Naive thymus-derived CD4-positive, alpha-beta T cell (primary cell): ENCODE measurements at regions not wholly inside any gene's neighbourhood (a gene's known extent, or its start where the extent isn't known, plus 50 kb on each side); places are given as distances from the start of the nearest gene placed in this dataset.
"Not testable (repeated sequence)": the region's sequence is repeated elsewhere in the genome, so short reads cannot be mapped to it uniquely, and the experiment has no call there.

ENCODE experiments used
- ATAC-seq: fragments of 150-1000 bp; cut with Tn5 transposase; 2 replicates; pipeline ENCODE4 v1.10.0; 2021; ENCODE audit warnings: mild to moderate bottlenecking, moderate library complexity
- CTCF ChIA-PET: fragments of 350-600 bp; sonication (Branson Sonifier 250); formaldehyde crosslinking; loops from one replicate; lab custom pipeline; 2021; ENCODE audit warnings: antibody characterized with exemption; lab: Charles Lee
- POLR2A ChIA-PET: fragments of 350-600 bp; sonication (Branson Sonifier 250); formaldehyde crosslinking; loops from one replicate; lab custom pipeline; 2021; ENCODE audit warnings: antibody characterized with exemption, inconsistent platforms; lab: Charles Lee
- DNase-seq, 9 donors: peaks; one replicate each; pipeline versions ENCODE4 v3.0.0 to v3.0.0-alpha.2; 2020 to 2022; ENCODE audit warnings: mixed read lengths in 1 of 9
- H3K27ac ChIP-seq: one replicate; pipeline ENCODE4 v1.7.0; 2013; ENCODE audit warnings: mild to moderate bottlenecking, low read depth, low read length, moderate library complexity
- H3K27me3 ChIP-seq, 2 donors: one replicate each; pipeline ENCODE4 v1.7.0; 2013; ENCODE audit warnings: low read length in 2 of 2, mild to moderate bottlenecking in 2 of 2, moderate library complexity in 2 of 2; ENCODE audit not compliant: control insufficient read depth in 2 of 2, insufficient read depth in 2 of 2
- H3K36me3 ChIP-seq, 3 experiments: 1 replicate in 2 of 3; 2 replicates in 1 of 3; pipeline ENCODE4 v1.7.0; 2013; ENCODE audit warnings: low read length in 3 of 3, mild to moderate bottlenecking in 3 of 3, moderate library complexity in 1 of 3; ENCODE audit not compliant: insufficient read depth in 3 of 3, control insufficient read depth in 2 of 3
- H3K4me1 ChIP-seq, 2 donors: one replicate each; pipeline ENCODE4 v1.7.0; 2013; ENCODE audit warnings: low read length in 2 of 2, mild to moderate bottlenecking in 2 of 2, moderate library complexity in 1 of 2; ENCODE audit not compliant: control insufficient read depth in 2 of 2, insufficient read depth in 2 of 2
- H3K4me3 ChIP-seq: 2 replicates; pipeline ENCODE4 v1.7.0; 2013; ENCODE audit warnings: mild to moderate bottlenecking, low read length
- H3K9me3 ChIP-seq, 3 experiments: 1 replicate in 2 of 3; 2 replicates in 1 of 3; pipeline ENCODE4 v1.7.0; 2013; ENCODE audit warnings: low read length in 3 of 3; ENCODE audit not compliant: control insufficient read depth in 2 of 3
- H3K27ac Mint-ChIP-seq, 9 donors: one replicate each; pipeline ENCODE4 v1.8.0; 2020 to 2022; ENCODE audit warnings: mixed read lengths in 9 of 9, mild to moderate bottlenecking in 8 of 9, moderate library complexity in 5 of 9, inconsistent platforms in 2 of 9
- H3K27me3 Mint-ChIP-seq, 5 donors: one replicate each; pipeline ENCODE4 v1.8.0; 2021 to 2022; ENCODE audit warnings: mixed read lengths in 5 of 5, mild to moderate bottlenecking in 1 of 5
- H3K36me3 Mint-ChIP-seq, 5 donors: one replicate each; pipeline ENCODE4 v1.8.0; 2020 to 2022; ENCODE audit warnings: mixed read lengths in 5 of 5, mild to moderate bottlenecking in 3 of 5, inconsistent platforms in 1 of 5
- H3K4me1 Mint-ChIP-seq, 7 donors: one replicate each; pipeline ENCODE4 v1.8.0; 2020 to 2022; ENCODE audit warnings: mixed read lengths in 7 of 7, mild to moderate bottlenecking in 3 of 7, inconsistent platforms in 1 of 7
- H3K4me3 Mint-ChIP-seq, 10 donors: one replicate each; pipeline ENCODE4 v1.8.0; 2020 to 2022; ENCODE audit warnings: mild to moderate bottlenecking in 10 of 10, mixed read lengths in 10 of 10, moderate library complexity in 6 of 10, inconsistent platforms in 2 of 10
- H3K9me3 Mint-ChIP-seq, 11 donors: one replicate each; pipeline ENCODE4 v1.8.0; 2020 to 2022; ENCODE audit warnings: mixed read lengths in 11 of 11, mild to moderate bottlenecking in 4 of 11, inconsistent platforms in 1 of 11, moderate library complexity in 1 of 11
- intact Hi-C, 2 donors: fragments of 100-400 bp; cut with micrococcal nuclease; formaldehyde crosslinking; loops; one replicate each; pipeline ENCODE4 v1.15.1; 2023

GRCh38 chr10:62978482-62978881 lies 154.6 kb upstream of the NRBF2 start:
- Mint-ChIP-seq H3K4me3 (no peak overlapping the region), H3K27me3 (peaks cover 0 to 14% (median 7%) of the 10 kb centered on the region in 5 donors), H3K27ac (no peak overlapping the region), H3K4me1 (peaks cover 0 to 4% (median 0%) of the 10 kb centered on the region in 7 donors), H3K9me3 (peaks cover 0 to 17% (median 8%) of the 10 kb centered on the region in 11 donors), H3K36me3 (peaks cover 0 to 8% (median 3%) of the 10 kb centered on the region in 5 donors)
- no peak overlapping the region for H3K4me3 ChIP-seq
- H3K27ac ChIP-seq: no peak overlapping the region
- ChIA-PET POLR2A (no interaction called here), CTCF (no interaction called here)
- H3K27me3 ChIP-seq: no peaks in the 10 kb centered on the region
- intact Hi-C loops: no loop called here
- no peaks in the 10 kb centered on the region for H3K9me3 ChIP-seq
- DNase-seq (no peak), ATAC-seq (no peak)
- H3K36me3 ChIP-seq: no peaks in the 10 kb centered on the region
- H3K4me1 ChIP-seq: no peaks in the 10 kb centered on the region

GRCh38 chr10:62974795-62975194 lies 158.3 kb upstream of the NRBF2 start:
- intact Hi-C loops, H3K4me3 ChIP-seq, H3K4me3 Mint-ChIP-seq, POLR2A ChIA-PET, H3K4me1 ChIP-seq, H3K36me3 Mint-ChIP-seq, H3K27ac Mint-ChIP-seq, CTCF ChIA-PET, H3K36me3 ChIP-seq, H3K4me1 Mint-ChIP-seq, H3K27ac ChIP-seq, ATAC-seq, DNase-seq, H3K27me3 ChIP-seq, H3K9me3 ChIP-seq: not testable (repeated sequence)
- Mint-ChIP-seq H3K27me3 (peaks cover 0 to 21% (median 18%) of the 10 kb centered on the region in 5 donors), H3K9me3 (peaks cover 0 to 23% (median 12%) of the 10 kb centered on the region in 11 donors)

GRCh38 chr10:62972103-62972502 lies 155.9 kb upstream of the EGR2 start:
- POLR2A ChIA-PET: no interaction called here
- Histone ChIP-seq H3K9me3 (no peaks in the 10 kb centered on the region), H3K27ac (no peak overlapping the region), H3K4me3 (no peak overlapping the region), H3K27me3 (no peaks in the 10 kb centered on the region), H3K4me1 (no peaks in the 10 kb centered on the region), H3K36me3 (no peaks in the 10 kb centered on the region)
- CTCF ChIA-PET: no interaction called here
- H3K4me3 Mint-ChIP-seq: no peak overlapping the region
- no peak overlapping the region for H3K27ac Mint-ChIP-seq
- peaks cover 0 to 8% (median 1%) of the 10 kb centered on the region in 5 donors for H3K36me3 Mint-ChIP-seq
- intact Hi-C loops: no loop called here
- ATAC-seq: no peak
- no peak for DNase-seq
- peaks cover 0 to 23% (median 12%) of the 10 kb centered on the region in 11 donors for H3K9me3 Mint-ChIP-seq
- H3K4me1 Mint-ChIP-seq: no peaks in the 10 kb centered on the region
- peaks cover 1 to 29% (median 20%) of the 10 kb centered on the region in 5 donors for H3K27me3 Mint-ChIP-seq

GRCh38 chr10:62964026-62964425 lies 147.9 kb upstream of the EGR2 start:
- no peak overlapping the region for H3K27ac Mint-ChIP-seq
- ATAC-seq: no peak
- CTCF ChIA-PET: no interaction called here

GRCh38 chr10:62961951-62962523 lies 145.9 kb upstream of the EGR2 start:
- ChIA-PET POLR2A (no interaction called here), CTCF (no interaction called here)
- Mint-ChIP-seq H3K36me3 (no peaks in the 10 kb centered on the region), H3K9me3 (peaks cover 0 to 5% (median 0%) of the 10 kb centered on the region in 11 donors), H3K27ac (no peak overlapping the region), H3K4me3 (no peak overlapping the region), H3K4me1 (no peaks in the 10 kb centered on the region), H3K27me3 (peaks cover 13 to 48% (median 19%) of the 10 kb centered on the region in 5 donors)
- Histone ChIP-seq H3K27me3 (peaks cover 0 to 3% of the 10 kb centered on the region in 2 donors), H3K4me1 (no peaks in the 10 kb centered on the region), H3K9me3 (no peaks in the 10 kb centered on the region), H3K36me3 (no peaks in the 10 kb centered on the region), H3K4me3 (no peak overlapping the region), H3K27ac (no peak overlapping the region)
- DNase-seq (no peak), ATAC-seq (no peak)
- intact Hi-C loops: no loop called here

More at GRCh38 chr10:62964026-62964425, 147.9 kb upstream of the EGR2 start:
- peaks cover 15 to 31% (median 19%) of the 10 kb centered on the region in 5 donors for H3K27me3 Mint-ChIP-seq
- H3K36me3 Mint-ChIP-seq: no peaks in the 10 kb centered on the region
- no peaks in the 10 kb centered on the region for H3K4me1 ChIP-seq
- H3K9me3 Mint-ChIP-seq: peaks cover 0 to 5% (median 0%) of the 10 kb centered on the region in 11 donors
- H3K27ac ChIP-seq: no peak overlapping the region
- intact Hi-C loops: no loop called here
- H3K9me3 ChIP-seq: no peaks in the 10 kb centered on the region
- H3K4me1 Mint-ChIP-seq: no peaks in the 10 kb centered on the region
- POLR2A ChIA-PET: no interaction called here
- no peak overlapping the region for H3K4me3 ChIP-seq
- no peak overlapping the region for H3K4me3 Mint-ChIP-seq
- peaks cover 0 to 3% of the 10 kb centered on the region in 2 donors for H3K27me3 ChIP-seq
- no peaks in the 10 kb centered on the region for H3K36me3 ChIP-seq
- DNase-seq: no peak

- ATAC-seq: no peak
- CTCF ChIA-PET: no interaction called here
- Mint-ChIP-seq H3K9me3 (peaks cover 0 to 5% (median 0%) of the 10 kb centered on the region in 11 donors), H3K27me3 (peaks cover 10 to 48% (median 19%) of the 10 kb centered on the region in 5 donors), H3K4me3 (no peak overlapping the region), H3K27ac (no peak overlapping the region), H3K4me1 (no peaks in the 10 kb centered on the region), H3K36me3 (no peaks in the 10 kb centered on the region)
- no peak for DNase-seq
- Histone ChIP-seq H3K4me1 (no peaks in the 10 kb centered on the region), H3K27me3 (peaks cover 0 to 3% of the 10 kb centered on the region in 2 donors), H3K4me3 (no peak overlapping the region), H3K27ac (no peak overlapping the region), H3K9me3 (no peaks in the 10 kb centered on the region), H3K36me3 (no peaks in the 10 kb centered on the region)
- POLR2A ChIA-PET: no interaction called here
- intact Hi-C loops: no loop called here
These were observed 144.2 kb upstream of the EGR2 start for GRCh38 chr10:62960416-62960815.

GRCh38 chr10:62959553-62959952 lies 143.4 kb upstream of the EGR2 start:
- ChIA-PET CTCF (no interaction called here), POLR2A (interaction anchor here (0.7 kb wide), 1 partner anchor 336 kb away, joined by 6 read pairs; no protein-coding TSS in a partner anchor)
- no peaks in the 10 kb centered on the region for H3K36me3 ChIP-seq
- H3K4me3 Mint-ChIP-seq: no peak overlapping the region
- peaks cover 10 to 47% (median 19%) of the 10 kb centered on the region in 5 donors for H3K27me3 Mint-ChIP-seq
- DNase-seq (no peak), ATAC-seq (no peak)
- no peak overlapping the region for H3K27ac ChIP-seq
- H3K27ac Mint-ChIP-seq: no peak overlapping the region
- no peak overlapping the region for H3K4me3 ChIP-seq
- H3K9me3 Mint-ChIP-seq: peaks cover 0 to 5% (median 0%) of the 10 kb centered on the region in 11 donors
- H3K36me3 Mint-ChIP-seq: no peaks in the 10 kb centered on the region
- H3K9me3 ChIP-seq: no peaks in the 10 kb centered on the region
- H3K4me1 ChIP-seq: no peaks in the 10 kb centered on the region
- peaks cover 0 to 3% of the 10 kb centered on the region in 2 donors for H3K27me3 ChIP-seq
- no peaks in the 10 kb centered on the region for H3K4me1 Mint-ChIP-seq
- intact Hi-C loops: no loop called here
